Neural progenitor cell (in vitro differentiated cells): ENCODE measurements at regions not wholly inside any gene's neighbourhood (a gene's known extent, or its start where the extent isn't known, plus 50 kb on each side); places are given as distances from the start of the nearest gene placed in this dataset.

Source experiments
- CTCF ChIP-seq: fragments of 200-600 bp; sonication (generic); IDR thresholded peaks from 2 replicates; pipeline ENCODE4 v1.5.1; 2017; ENCODE audit warnings: antibody characterized with exemption, mild to moderate bottlenecking
- EZH2 ChIP-seq: fragments of 200-600 bp; sonication (generic); IDR thresholded peaks from 2 replicates; pipeline ENCODE4 v1.6.1; 2017; ENCODE audit warnings: antibody characterized with exemption, mild to moderate bottlenecking, moderate library complexity

- TF ChIP-seq CTCF (no peak), EZH2 (no peak)
Measured at GRCh38 chr7:89761173-89761572, 393.1 kb upstream of the STEAP1 start.
